HEK293 (cell line): ENCODE measurements at regions not wholly inside any gene's neighbourhood (a gene's known extent, or its start where the extent isn't known, plus 50 kb on each side); places are given as distances from the start of the nearest gene placed in this dataset.

Source experiments
- EGR2 ChIP-seq: fragments of 450-650 bp; formaldehyde crosslinking; IDR thresholded peaks from 2 replicates; pipeline ENCODE4 v1.5.1; 2016; ENCODE audit warnings: low read depth, missing biosample characterization, missing genetic modification characterization
- HOXD13 ChIP-seq: sonication (generic); formaldehyde crosslinking; IDR thresholded peaks from 2 replicates; pipeline ENCODE4 v1.8.0; 2022; ENCODE audit warnings: missing genetic modification reagents, borderline replicate concordance
- KLF16 ChIP-seq: fragments of 450-650 bp; formaldehyde crosslinking; IDR thresholded peaks from 2 replicates; pipeline ENCODE4 v1.5.1; 2017; ENCODE audit warnings: missing biosample characterization, missing genetic modification characterization
- KLF9 ChIP-seq: fragments of 450-650 bp; formaldehyde crosslinking; IDR thresholded peaks from 2 replicates; pipeline ENCODE4 v1.5.1; 2016; ENCODE audit warnings: missing biosample characterization, missing genetic modification characterization, low read depth
- REST ChIP-seq: fragments of 450-650 bp; formaldehyde crosslinking; IDR thresholded peaks from 2 replicates; pipeline ENCODE4 v1.5.1; 2016; ENCODE audit warnings: missing biosample characterization, missing genetic modification characterization
- SALL2 ChIP-seq: fragments of 450-650 bp; formaldehyde crosslinking; IDR thresholded peaks from 2 replicates; pipeline ENCODE4 v1.5.0; 2017; ENCODE audit warnings: missing biosample characterization, mild to moderate bottlenecking, missing genetic modification characterization, borderline replicate concordance
- SP2 ChIP-seq: fragments of 450-650 bp; formaldehyde crosslinking; IDR thresholded peaks from 2 replicates; pipeline ENCODE4 v1.5.1; 2016; ENCODE audit warnings: missing biosample characterization, missing genetic modification characterization
- ZBTB1 ChIP-seq: fragments of 450-650 bp; formaldehyde crosslinking; IDR thresholded peaks from 2 replicates; pipeline ENCODE4 v1.5.1; 2016; ENCODE audit warnings: missing biosample characterization, missing genetic modification characterization
- ZNF157 ChIP-seq: fragments of 450-650 bp; formaldehyde crosslinking; IDR thresholded peaks from 2 replicates; pipeline ENCODE4 v1.5.1; 2016; ENCODE audit warnings: missing biosample characterization, missing genetic modification characterization
- ZNF174 ChIP-seq: fragments of 450-650 bp; formaldehyde crosslinking; IDR thresholded peaks from 2 replicates; pipeline ENCODE4 v1.5.0; 2017; ENCODE audit warnings: missing biosample characterization, mild to moderate bottlenecking, missing genetic modification characterization
- ZNF580 ChIP-seq: fragments of 450-650 bp; formaldehyde crosslinking; IDR thresholded peaks from 2 replicates; pipeline ENCODE4 v1.5.1; 2016; ENCODE audit warnings: missing biosample characterization, missing genetic modification characterization
- TF ChIP-seq, protein P1 (sequence below): fragments of 450-650 bp; formaldehyde crosslinking; IDR thresholded peaks from 2 replicates; pipeline ENCODE4 v1.5.1; 2016; ENCODE audit warnings: missing biosample characterization, missing genetic modification characterization

- TF ChIP-seq, protein P1, sequence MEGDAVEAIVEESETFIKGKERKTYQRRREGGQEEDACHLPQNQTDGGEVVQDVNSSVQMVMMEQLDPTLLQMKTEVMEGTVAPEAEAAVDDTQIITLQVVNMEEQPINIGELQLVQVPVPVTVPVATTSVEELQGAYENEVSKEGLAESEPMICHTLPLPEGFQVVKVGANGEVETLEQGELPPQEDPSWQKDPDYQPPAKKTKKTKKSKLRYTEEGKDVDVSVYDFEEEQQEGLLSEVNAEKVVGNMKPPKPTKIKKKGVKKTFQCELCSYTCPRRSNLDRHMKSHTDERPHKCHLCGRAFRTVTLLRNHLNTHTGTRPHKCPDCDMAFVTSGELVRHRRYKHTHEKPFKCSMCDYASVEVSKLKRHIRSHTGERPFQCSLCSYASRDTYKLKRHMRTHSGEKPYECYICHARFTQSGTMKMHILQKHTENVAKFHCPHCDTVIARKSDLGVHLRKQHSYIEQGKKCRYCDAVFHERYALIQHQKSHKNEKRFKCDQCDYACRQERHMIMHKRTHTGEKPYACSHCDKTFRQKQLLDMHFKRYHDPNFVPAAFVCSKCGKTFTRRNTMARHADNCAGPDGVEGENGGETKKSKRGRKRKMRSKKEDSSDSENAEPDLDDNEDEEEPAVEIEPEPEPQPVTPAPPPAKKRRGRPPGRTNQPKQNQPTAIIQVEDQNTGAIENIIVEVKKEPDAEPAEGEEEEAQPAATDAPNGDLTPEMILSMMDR (tag by site-specific recombination) = no peak
- TF ChIP-seq ZNF157 = no peak
- no peak for TF ChIP-seq ZNF580 (tag by site-specific recombination)
- TF ChIP-seq REST (tag by site-specific recombination) = no peak
- TF ChIP-seq ZBTB1 (tag by site-specific recombination) = no peak
- TF ChIP-seq ZNF174 (tag by site-specific recombination) = no peak
- no peak for TF ChIP-seq HOXD13
- TF ChIP-seq SALL2 (tag by site-specific recombination) = no peak
- TF ChIP-seq KLF16 (tag by site-specific recombination) = no peak
- TF ChIP-seq EGR2 (tag by site-specific recombination) = no peak
- TF ChIP-seq SP2 (tag by site-specific recombination) = no peak
- no peak for TF ChIP-seq KLF9
These were observed 1088.8 kb downstream of the RPIA start for GRCh38 chr2:89780318-89780717.
